T-helper 9 cell (primary cell): ENCODE measurements at regions not wholly inside any gene's neighbourhood (a gene's known extent, or its start where the extent isn't known, plus 50 kb on each side); places are given as distances from the start of the nearest gene placed in this dataset.

Experiments used
- DNase-seq: peaks from one replicate; pipeline ENCODE4 v3.0.0-alpha.2; 2020

- DNase-seq, result no peak
These were observed 58.6 kb upstream of the MEF2C start for GRCh38 chr5:88941581-88941980.

GRCh38 chr5:88940713-88941112, 57.7 kb upstream of the MEF2C start:
- no peak for DNase-seq

- DNase-seq, result no peak
These were observed 56.3 kb upstream of the MEF2C start for GRCh38 chr5:88939300-88939699.

DNA sequence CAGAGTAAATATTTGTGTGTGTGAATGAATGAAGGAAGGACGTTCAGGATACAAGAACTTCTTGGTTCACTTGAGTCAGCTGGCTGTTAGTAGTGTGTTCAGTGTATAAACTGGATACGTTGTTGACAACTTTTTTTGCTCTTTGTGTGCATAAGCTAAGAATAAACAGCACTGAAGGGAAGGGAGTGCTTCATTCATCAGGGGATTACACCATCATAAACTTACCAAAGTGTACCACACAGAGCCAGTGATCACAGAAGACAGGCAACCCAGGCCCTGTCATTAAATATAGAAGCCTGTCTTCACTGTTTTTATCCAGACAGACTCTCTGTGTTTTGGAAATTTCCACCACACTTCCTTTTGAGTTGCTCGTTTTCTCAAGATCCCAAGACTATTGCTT, 55.5 kb upstream of the MEF2C start:
- DNase-seq, result no peak

- no peak for DNase-seq
These were observed 54.4 kb upstream of the MEF2C start for GRCh38 chr5:88937406-88937805.

DNA sequence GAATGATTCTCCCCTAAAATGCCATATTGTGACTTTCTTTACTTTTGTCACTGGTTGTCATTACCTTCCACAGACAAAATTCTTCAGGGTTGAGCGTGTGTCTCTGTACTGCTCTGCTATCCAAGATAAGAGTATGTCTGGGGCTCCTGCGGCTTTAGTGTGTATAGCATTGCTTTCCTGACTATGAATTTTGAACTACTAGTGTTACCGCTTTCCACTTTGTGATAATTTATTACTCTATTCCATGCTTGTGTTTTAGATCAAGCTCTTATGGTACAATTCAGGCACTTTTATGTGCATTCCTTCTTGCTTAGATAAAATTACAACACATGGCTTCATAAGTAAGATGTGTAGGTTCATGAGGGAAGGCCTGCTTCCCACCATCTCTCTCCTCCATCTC, 51.5 kb upstream of the MEF2C start:
- no peak for DNase-seq
